ACHN (cell line): ENCODE measurements at regions not wholly inside any gene's neighbourhood (a gene's known extent, or its start where the extent isn't known, plus 50 kb on each side); places are given as distances from the start of the nearest gene placed in this dataset.
"Not testable (repeated sequence)": the region's sequence is repeated elsewhere in the genome, so short reads cannot be mapped to it uniquely, and the experiment has no call there.

Experiments used
- DNase-seq: peaks from one replicate; pipeline ENCODE4 v3.0.0-alpha.2; 2015
- in situ Hi-C: cut with HindIII; loops from 2 replicates; pipeline ENCODE4 v1.10.0; 2017; ENCODE audit warnings: low sequenced_read_pairs, low pct_ligation_motif_present, low pct_unique_long_range_greater_than_20kb

DNA sequence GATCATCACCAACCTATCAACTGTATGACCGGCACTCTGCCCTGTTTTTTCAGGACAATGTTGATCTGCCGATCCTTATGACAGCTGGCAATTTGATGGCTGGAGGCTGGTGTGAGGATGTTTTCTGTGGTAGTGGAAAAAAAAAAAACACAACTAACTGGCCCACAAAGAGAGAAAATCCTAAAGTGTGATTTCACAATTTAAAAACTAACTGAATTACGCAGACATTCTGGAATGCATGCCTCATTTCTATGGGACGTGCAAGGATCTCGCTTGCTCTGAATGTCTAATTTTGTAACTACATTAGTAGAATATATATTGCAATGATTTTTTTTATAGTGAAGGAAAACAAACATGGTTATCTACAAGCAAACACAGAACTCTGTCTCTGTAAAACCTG, 590.5 kb downstream of the ETS1 start:
- no peak for DNase-seq
- in situ Hi-C loops = no loop called here

DNA sequence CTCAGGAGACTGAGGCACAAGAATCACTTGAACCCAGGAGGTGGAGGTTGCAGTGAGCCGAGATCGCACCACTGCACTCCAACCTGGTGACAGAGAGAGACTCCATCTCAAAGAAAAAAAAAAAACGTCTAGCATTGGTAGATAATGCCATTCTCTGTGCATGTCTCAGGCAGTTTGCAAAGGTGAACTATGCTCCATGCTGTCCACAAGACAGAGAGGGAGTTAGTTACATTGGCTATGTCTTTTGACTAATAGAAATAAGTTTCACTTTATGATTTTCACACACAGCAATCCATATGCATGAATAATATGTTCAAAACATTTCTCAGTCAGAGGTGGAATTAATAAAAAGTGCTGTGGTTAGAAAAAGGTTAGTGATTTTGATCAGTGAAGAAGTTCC, 591.4 kb downstream of the ETS1 start:
- no peak for DNase-seq
- in situ Hi-C loops = no loop called here

- no peak for DNase-seq
- in situ Hi-C loops = no loop called here
Observed at GRCh38 chr11:127994736-127995135, 592.6 kb downstream of the ETS1 start.

DNA sequence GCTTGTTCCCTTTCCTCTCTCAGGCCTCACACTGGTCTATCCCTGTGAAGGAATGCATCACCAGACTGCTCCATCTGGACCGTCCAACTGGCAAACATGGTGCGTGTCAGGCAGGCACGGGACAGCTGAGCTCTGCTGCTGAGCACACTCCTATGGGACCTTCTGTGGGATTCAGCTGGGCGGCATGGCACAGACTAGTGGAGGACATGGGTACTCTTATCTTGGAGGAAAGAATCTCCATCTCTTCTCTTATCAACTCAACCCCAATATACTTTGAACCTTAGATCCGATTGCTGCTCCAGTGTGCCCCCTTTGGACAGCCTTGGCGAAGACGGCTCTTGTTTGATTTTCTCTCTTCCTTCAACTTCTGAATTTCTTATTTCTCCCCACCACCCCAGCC, 593.6 kb downstream of the ETS1 start:
- in situ Hi-C loops = no loop called here
- DNase-seq = no peak

- no peak for DNase-seq
- in situ Hi-C loops = no loop called here
Observed at GRCh38 chr11:127993281-127993680, 594.1 kb downstream of the ETS1 start.

GRCh38 chr11:127986073-127986472, 601.3 kb downstream of the ETS1 start:
- in situ Hi-C loops = no loop called here
- DNase-seq = no peak

GRCh38 chr11:127972816-127973215, 614.5 kb downstream of the ETS1 start:
- in situ Hi-C loops = no loop called here
- no peak for DNase-seq

GRCh38 chr11:127971448-127971847, 615.9 kb downstream of the ETS1 start:
- in situ Hi-C loops = no loop called here
- DNase-seq = no peak

GRCh38 chr11:127966821-127967220, 620.5 kb downstream of the ETS1 start:
- no peak for DNase-seq
- in situ Hi-C loops = no loop called here

- DNase-seq = no peak
- in situ Hi-C loops = no loop called here
Observed at GRCh38 chr11:127965939-127966668, 621.3 kb downstream of the ETS1 start.

DNA sequence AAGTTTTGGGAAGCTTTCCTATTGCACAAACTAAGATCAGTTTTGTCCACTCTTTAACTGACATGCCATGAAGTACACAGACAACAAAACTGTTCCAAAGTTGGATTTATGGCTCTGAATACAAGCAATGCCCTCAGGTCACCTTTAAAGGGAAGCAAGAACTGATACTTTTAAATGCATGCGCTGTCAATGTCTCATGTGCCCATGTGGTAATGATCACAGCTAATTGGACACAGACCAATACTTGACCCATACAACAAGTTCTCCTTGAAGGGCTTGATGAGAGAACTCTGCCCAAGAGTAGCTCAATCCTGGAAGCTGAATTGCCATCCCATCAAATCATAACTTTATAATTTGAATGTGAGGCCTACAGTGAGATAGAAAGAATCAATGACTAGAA, 624.9 kb downstream of the ETS1 start:
- no peak for DNase-seq
- in situ Hi-C loops = no loop called here

DNA sequence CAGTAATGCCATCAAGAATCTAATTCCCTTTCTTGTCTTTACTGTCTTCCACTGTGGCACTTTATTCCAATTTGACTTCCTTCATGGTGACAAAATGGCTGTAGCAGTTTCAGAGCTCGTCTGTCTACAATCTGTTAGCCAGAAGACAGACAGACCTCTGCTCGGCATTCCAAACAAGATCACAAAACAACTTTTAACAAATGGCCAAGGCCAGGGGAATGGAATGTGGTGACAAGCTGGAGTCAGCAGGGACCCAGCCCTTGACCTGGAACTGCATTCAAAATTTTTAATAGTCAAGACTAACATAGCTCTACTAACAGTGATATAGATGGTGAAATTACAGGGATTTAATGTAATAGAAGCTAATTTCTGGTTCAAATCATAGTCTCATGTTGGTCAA, 637.2 kb downstream of the ETS1 start:
- DNase-seq = no peak
- in situ Hi-C loops = no loop called here

DNA sequence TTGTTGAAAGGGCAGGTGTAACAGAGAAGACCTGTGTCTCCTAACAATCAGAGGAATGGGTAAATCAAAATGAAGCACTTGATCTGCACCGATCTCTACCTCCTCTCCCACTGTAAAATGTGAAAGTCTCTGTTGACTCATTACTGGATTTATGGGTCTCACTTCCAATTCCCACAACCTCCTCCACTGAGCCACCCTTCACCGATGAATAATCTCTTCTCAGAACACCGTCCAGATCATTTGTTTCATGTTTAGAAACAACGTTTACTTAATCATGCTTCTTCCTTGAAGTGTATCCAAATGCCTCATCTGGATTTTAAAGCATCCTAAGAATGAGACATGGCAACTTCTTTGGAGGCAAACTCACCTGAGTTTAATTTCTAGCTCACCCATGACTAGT, 643.6 kb downstream of the ETS1 start:
- DNase-seq = no peak
- in situ Hi-C loops = no loop called here

DNA sequence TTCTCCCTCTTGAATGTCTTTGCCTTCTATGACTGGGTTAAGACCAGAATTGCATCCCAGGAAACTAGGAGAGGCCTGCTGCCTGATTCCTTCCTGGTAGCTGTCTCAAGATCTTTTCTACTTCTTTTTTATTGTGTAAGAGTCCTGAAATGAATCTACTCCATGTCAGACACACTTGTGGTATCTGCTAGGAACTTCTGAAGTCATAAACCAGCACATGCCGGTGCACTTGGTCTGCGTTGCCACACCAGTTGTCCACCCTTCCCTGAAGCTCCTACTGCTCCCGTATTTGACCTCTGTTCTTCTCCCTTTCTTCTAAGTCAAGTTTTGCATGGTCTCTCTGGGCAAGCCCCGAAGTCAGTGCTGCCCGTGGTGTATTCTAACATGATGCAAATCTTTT, 644.2 kb downstream of the ETS1 start:
- DNase-seq = no peak
- in situ Hi-C loops = no loop called here

GRCh38 chr11:127941554-127941953, 645.8 kb downstream of the ETS1 start:
- in situ Hi-C loops, DNase-seq: not testable (repeated sequence)

DNA sequence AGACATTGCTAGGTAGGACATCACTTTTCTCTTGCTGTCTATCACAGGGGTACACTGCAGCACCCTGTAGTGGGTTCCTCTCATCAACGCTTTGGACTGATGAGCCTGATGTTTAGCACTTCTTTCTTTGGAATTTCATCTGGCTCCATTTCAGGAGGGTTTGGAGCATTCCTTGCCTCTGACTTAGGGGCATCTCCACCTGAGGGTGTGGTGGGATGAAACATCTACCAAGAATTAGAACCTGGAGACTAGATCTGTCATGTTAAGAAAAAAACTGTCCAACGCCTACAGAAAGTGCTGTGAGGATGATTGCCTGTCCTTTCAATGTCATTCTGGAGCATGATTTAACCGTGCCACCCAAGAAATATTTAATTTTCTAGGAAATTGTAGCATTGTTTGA, 648.4 kb downstream of the ETS1 start:
- no peak for DNase-seq
- in situ Hi-C loops = no loop called here

GRCh38 chr11:127935081-127935480, 652.3 kb downstream of the ETS1 start:
- in situ Hi-C loops = no loop called here
- no peak for DNase-seq

DNA sequence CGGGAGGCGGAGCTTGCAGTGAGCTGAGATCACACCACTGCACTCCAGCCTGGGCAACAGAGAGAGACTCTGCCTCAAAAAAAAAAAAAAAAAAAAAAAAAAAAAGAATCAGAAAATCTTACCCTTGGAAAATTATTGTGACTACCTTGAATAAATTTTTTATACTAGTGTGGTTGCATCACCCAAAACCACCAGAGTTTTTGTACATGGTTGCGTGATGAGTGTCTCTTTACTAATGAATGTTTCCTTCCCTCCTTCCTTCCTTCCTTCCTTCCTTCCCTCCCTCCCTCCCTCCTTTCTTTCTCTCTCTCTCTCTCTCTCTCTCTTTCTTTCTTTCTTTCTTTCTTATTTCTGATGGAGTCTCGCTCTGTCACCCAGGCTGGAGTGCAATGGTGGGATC, 653.4 kb downstream of the ETS1 start:
- DNase-seq, in situ Hi-C loops: not testable (repeated sequence)

DNA sequence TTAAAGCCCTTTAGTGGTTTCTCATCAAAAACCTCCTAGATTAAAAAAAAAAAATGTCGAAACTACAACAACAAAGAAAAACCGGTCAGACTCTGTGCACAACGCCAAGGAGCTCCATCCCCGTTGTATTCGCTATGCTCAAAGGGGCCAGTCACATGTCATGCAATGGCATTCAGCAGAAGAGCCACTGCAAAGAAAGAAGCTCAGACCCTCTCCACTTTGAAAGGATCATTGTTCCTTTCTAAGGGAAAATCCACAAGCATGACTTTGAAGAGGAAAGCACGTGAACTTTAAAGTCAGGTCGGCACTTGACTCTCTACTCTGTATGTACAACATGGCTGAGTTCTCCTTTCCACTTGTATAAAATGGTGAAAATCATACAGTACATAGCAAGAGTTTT, 655.6 kb downstream of the ETS1 start:
- in situ Hi-C loops = no loop called here
- DNase-seq = no peak

DNA sequence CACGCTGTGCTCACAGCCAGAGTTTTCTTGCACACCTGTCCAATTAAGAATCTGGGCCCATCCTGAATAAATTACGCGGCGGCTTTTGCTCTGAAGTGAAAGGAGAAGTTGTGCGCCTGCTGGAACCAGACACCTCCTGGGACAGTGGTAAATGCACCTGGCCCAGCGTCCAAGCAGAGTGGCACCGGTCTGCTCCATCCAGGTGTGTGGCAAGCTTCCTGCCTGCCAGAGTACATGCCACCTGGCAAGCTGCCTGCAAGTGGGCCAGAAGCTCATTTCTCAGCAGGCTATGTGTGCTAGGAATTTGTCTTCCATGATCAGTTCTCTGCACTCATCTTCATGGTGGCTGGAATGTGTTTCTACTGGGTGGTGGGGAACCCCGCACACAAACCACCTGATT, 660.6 kb downstream of the ETS1 start:
- in situ Hi-C loops = no loop called here
- DNase-seq = no peak

GRCh38 chr11:127925475-127925874, 661.9 kb downstream of the ETS1 start:
- in situ Hi-C loops = no loop called here
- no peak for DNase-seq
